ENCODE measurements at regions not wholly inside any gene's neighbourhood (a gene's known extent, or its start where the extent isn't known, plus 50 kb on each side); places are given as distances from the start of the nearest gene placed in this dataset.

GRCh38 chr16:77133706-77134105 lies 57.3 kb upstream of the MON1B start:
- TF ChIP-seq SIN3A (IDR thresholded peaks at IDR 0.05; ENCODE audit: borderline replicate concordance, insufficient read depth, low read length) (no peak), REST (IDR thresholded peaks at IDR 0.05; ENCODE audit: insufficient read depth in 1 of 2, low read depth in 2 of 2, low read length in 2 of 2) (no peak), POLR2AphosphoS5 (IDR thresholded peaks at IDR 0.05; ENCODE audit: low read depth, low read length) (no peak), FOXP2 (optimal IDR thresholded peaks at IDR 0.05; ENCODE audit: borderline replicate concordance, extremely low read depth, extremely low read length, insufficient read depth) (no peak), TAF1 (IDR thresholded peaks at IDR 0.05; ENCODE audit: borderline replicate concordance, insufficient read depth, low read length) (no peak)

GRCh38 chr16:77137045-77137444 lies 53.9 kb upstream of the MON1B start:
- TF ChIP-seq TAF1 (IDR thresholded peaks at IDR 0.05; ENCODE audit: borderline replicate concordance, insufficient read depth, low read length), result no peak
- no peak for TF ChIP-seq FOXP2 (optimal IDR thresholded peaks at IDR 0.05; ENCODE audit: borderline replicate concordance, extremely low read depth, extremely low read length, insufficient read depth)
- no peak for TF ChIP-seq REST (IDR thresholded peaks at IDR 0.05; ENCODE audit: insufficient read depth in 1 of 2, low read depth in 2 of 2, low read length in 2 of 2)
- no peak for TF ChIP-seq SIN3A (IDR thresholded peaks at IDR 0.05; ENCODE audit: borderline replicate concordance, insufficient read depth, low read length)
- no peak for TF ChIP-seq POLR2AphosphoS5 (IDR thresholded peaks at IDR 0.05; ENCODE audit: low read depth, low read length)
